Esophagus squamous epithelium (tissue), 5 donors: ENCODE measurements at regions not wholly inside any gene's neighbourhood (a gene's known extent, or its start where the extent isn't known, plus 50 kb on each side); places are given as distances from the start of the nearest gene placed in this dataset.

Experiments
- DNase-seq: peaks from one replicate; lab custom pipeline; 2025; lab: John Stamatoyannopoulos, UW
- H3K27ac ChIP-seq, 4 donors: fragments of 200-600 bp; sonication (generic); one replicate each; pipeline ENCODE4 v1.5.1; 2016 to 2019; ENCODE audit warnings: mild to moderate bottlenecking in 1 of 4
- H3K27me3 ChIP-seq, 4 donors: fragments of 200-600 bp; sonication (generic); 1 replicate in 3 of 4; 2 replicates in 1 of 4; pipeline versions ENCODE4 v1.5.1 to v1.6.0; 2017 to 2021; ENCODE audit warnings: antibody characterized with exemption in 1 of 4
- H3K36me3 ChIP-seq, 3 donors: fragments of 200-600 bp; sonication (generic); one replicate each; pipeline ENCODE4 v1.5.1; 2016 to 2019
- H3K4me1 ChIP-seq, 3 donors: fragments of 200-600 bp; sonication (generic); one replicate each; pipeline ENCODE4 v1.5.1; 2017 to 2019
- H3K4me3 ChIP-seq, 4 donors: fragments of 200-600 bp; sonication (generic); 1 replicate in 3 of 4; 2 replicates in 1 of 4; pipeline ENCODE4 v1.5.1; 2016 to 2019; ENCODE audit warnings: mild to moderate bottlenecking in 2 of 4, moderate library complexity in 1 of 4
- H3K9me3 ChIP-seq, 3 donors: fragments of 200-600 bp; sonication (generic); one replicate each; pipeline ENCODE4 v1.5.1; 2016 to 2019
- POLR2A ChIP-seq, 4 donors: fragments of 450-650 bp; IDR thresholded peaks; one replicate each; pipeline ENCODE4 v1.6.1; 2017; ENCODE audit warnings: antibody characterized with exemption in 4 of 4, mild to moderate bottlenecking in 4 of 4, moderate library complexity in 3 of 4
- WGBS, 2 donors: methylation state at CpG; one replicate each; pipeline ENCODE4 v1.1.5; 2018; 5-methylcytosine and 5-hydroxymethylcytosine counted together
- intact Hi-C: fragments of 100-400 bp; cut with DNase I; formaldehyde crosslinking; loops from one replicate; pipeline ENCODE4 v1.15.0; 2022
- TF ChIP-seq, protein P1 (sequence below), 6 experiments: fragments of 450-650 bp in 4 of 6; fragments of 200-600 bp in 2 of 6; sonication (generic) in 2 of 6; IDR thresholded peaks; one replicate each; pipeline ENCODE4 v1.5.1; 2016 to 2019; ENCODE audit warnings: antibody characterized with exemption in 6 of 6, mild to moderate bottlenecking in 4 of 6, moderate library complexity in 4 of 6
- donor health status: DM: yes; HTN: yes; CAD: no.

DNA sequence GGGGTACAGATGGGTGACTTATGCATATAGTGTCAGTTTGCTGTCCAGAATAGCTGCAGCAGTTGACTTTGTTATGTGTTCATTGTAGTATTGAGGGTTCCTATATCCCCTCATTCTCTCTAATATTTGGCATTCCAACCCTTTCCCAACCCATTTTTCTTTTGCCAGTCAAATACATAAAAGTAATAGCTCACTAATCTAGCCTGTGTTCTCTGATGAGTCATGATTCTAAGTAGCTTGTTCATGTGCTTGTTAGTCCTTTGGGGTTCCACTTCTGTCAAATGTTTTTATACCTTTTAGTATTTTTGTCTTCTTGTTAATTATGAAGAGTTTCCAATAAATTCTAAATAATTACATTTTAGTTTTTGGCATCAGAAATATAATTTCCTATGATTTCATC, 99.2 kb upstream of the MROH9 start:
- no peak overlapping the region for H3K4me3 ChIP-seq
- intact Hi-C loops = no loop called here
- H3K9me3 ChIP-seq = no peaks in the 10 kb centered on the region
- H3K27me3 ChIP-seq = no peaks in the 10 kb centered on the region
- no peak for TF ChIP-seq POLR2A (IDR thresholded peaks at IDR 0.05)
- TF ChIP-seq, protein P1, sequence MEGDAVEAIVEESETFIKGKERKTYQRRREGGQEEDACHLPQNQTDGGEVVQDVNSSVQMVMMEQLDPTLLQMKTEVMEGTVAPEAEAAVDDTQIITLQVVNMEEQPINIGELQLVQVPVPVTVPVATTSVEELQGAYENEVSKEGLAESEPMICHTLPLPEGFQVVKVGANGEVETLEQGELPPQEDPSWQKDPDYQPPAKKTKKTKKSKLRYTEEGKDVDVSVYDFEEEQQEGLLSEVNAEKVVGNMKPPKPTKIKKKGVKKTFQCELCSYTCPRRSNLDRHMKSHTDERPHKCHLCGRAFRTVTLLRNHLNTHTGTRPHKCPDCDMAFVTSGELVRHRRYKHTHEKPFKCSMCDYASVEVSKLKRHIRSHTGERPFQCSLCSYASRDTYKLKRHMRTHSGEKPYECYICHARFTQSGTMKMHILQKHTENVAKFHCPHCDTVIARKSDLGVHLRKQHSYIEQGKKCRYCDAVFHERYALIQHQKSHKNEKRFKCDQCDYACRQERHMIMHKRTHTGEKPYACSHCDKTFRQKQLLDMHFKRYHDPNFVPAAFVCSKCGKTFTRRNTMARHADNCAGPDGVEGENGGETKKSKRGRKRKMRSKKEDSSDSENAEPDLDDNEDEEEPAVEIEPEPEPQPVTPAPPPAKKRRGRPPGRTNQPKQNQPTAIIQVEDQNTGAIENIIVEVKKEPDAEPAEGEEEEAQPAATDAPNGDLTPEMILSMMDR (IDR thresholded peaks at IDR 0.05) = no peak
- H3K36me3 ChIP-seq = no peaks in the 10 kb centered on the region
- no peak overlapping the region for H3K27ac ChIP-seq
- H3K4me1 ChIP-seq = no peaks in the 10 kb centered on the region
- no peak for DNase-seq

DNA sequence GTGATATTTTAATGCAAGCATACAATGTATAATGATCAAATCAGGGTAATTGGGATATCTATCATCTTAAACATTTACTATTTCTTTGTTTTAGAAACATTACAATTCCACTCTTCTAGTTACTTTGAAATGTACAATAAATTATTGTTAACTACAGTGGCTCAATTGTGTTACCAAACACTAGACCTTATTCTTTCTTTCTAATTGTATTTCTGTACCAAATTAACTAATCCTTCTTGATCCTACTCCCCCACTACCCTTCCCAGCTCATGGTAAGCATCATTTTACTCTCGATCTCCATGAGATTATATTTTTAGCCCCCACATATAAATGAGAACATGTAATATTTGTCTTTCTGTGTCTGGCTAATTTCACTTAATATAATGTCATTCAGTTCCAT, 95.0 kb upstream of the MROH9 start:
- Histone ChIP-seq H3K9me3 (no peaks in the 10 kb centered on the region), H3K27ac (no peak overlapping the region), H3K4me3 (no peak overlapping the region), H3K27me3 (no peaks in the 10 kb centered on the region), H3K4me1 (no peaks in the 10 kb centered on the region), H3K36me3 (no peaks in the 10 kb centered on the region)
- 67 to 80% methylated on average over 1 of the region's 1 CpG for WGBS, 2 donors
- TF ChIP-seq, protein P1 (IDR thresholded peaks at IDR 0.05) = no peak
- TF ChIP-seq POLR2A (IDR thresholded peaks at IDR 0.05) = no peak
- intact Hi-C loops = no loop called here
- DNase-seq = no peak

DNA sequence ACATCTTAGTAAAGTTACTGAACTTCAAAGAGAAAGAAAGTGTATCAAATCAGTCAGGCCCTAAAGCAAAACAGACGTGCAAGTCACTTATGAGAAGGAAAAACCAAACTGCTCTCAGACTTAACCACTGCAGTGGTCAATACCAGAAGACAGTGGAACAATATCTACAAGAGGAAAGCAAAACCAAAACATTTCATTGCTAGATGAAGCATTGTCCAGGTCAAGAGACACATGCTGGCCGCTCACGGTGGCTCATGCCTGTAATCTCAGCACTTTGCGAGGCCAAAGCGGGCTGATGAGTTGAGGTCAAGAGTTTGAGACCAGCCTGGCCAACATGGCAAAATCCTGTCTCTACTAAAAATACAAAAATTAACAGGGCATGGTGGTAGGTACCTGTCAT, 82.0 kb upstream of the MROH9 start:
- 80 to 87% methylated on average over 5 of the region's 5 CpGs for WGBS, 2 donors
- TF ChIP-seq POLR2A (IDR thresholded peaks at IDR 0.05) = no peak
- TF ChIP-seq, protein P1 (IDR thresholded peaks at IDR 0.05) = no peak
- DNase-seq = no peak
- H3K36me3 ChIP-seq = no peaks in the 10 kb centered on the region
- no peaks in the 10 kb centered on the region for H3K27me3 ChIP-seq
- H3K27ac ChIP-seq = no peak overlapping the region
- H3K4me3 ChIP-seq = no peak overlapping the region
- H3K4me1 ChIP-seq = no peaks in the 10 kb centered on the region
- no peaks in the 10 kb centered on the region for H3K9me3 ChIP-seq
- intact Hi-C loops = no loop called here

- Histone ChIP-seq H3K4me3 (no peak overlapping the region), H3K27ac (no peak overlapping the region), H3K9me3 (no peaks in the 10 kb centered on the region), H3K27me3 (no peaks in the 10 kb centered on the region), H3K36me3 (no peaks in the 10 kb centered on the region), H3K4me1 (no peaks in the 10 kb centered on the region)
- no peak for DNase-seq
- no peak for TF ChIP-seq POLR2A (IDR thresholded peaks at IDR 0.05)
- TF ChIP-seq, protein P1 (IDR thresholded peaks at IDR 0.05) = no peak
- intact Hi-C loops = no loop called here
Observed at GRCh38 chr1:170853867-170854266, 81.5 kb upstream of the MROH9 start.

- 72 to 74% methylated on average over 5 of the region's 5 CpGs for whole genome bisulfite sequencing, 2 donors
- H3K36me3 ChIP-seq = no peaks in the 10 kb centered on the region
- H3K27ac ChIP-seq = no peak overlapping the region
- DNase-seq = no peak
- H3K4me3 ChIP-seq = no peak overlapping the region
- intact Hi-C loops = no loop called here
- H3K4me1 ChIP-seq = no peaks in the 10 kb centered on the region
- TF ChIP-seq, protein P1 (IDR thresholded peaks at IDR 0.05) = no peak
- H3K9me3 ChIP-seq = no peaks in the 10 kb centered on the region
- no peaks in the 10 kb centered on the region for H3K27me3 ChIP-seq
Observed at GRCh38 chr1:170854677-170855076, 80.7 kb upstream of the MROH9 start.
